GM23338 (cell line): ENCODE measurements at regions not wholly inside any gene's neighbourhood (a gene's known extent, or its start where the extent isn't known, plus 50 kb on each side); places are given as distances from the start of the nearest gene placed in this dataset.

Experiments
- CTCF ChIP-seq, 2 experiments: fragments of 200-600 bp in 1 of 2; sonication (generic) in 1 of 2; conservative IDR thresholded peaks; 2 replicates each; pipeline versions ENCODE4 v1.5.1 to v1.6.1; 2016 to 2017; ENCODE audit warnings: antibody characterized with exemption in 2 of 2, low read depth in 2 of 2, mild to moderate bottlenecking in 2 of 2, moderate library complexity in 1 of 2
- EZH2phosphoT487 ChIP-seq: fragments of 200-600 bp; sonication (generic); IDR thresholded peaks from one replicate; pipeline ENCODE4 v1.8.1; 2018; ENCODE audit warnings: antibody characterized with exemption; ENCODE audit not compliant: unreplicated experiment
- JUNB ChIP-seq: IDR thresholded peaks from one replicate; pipeline ENCODE4 v1.6.1; 2016; ENCODE audit warnings: antibody characterized with exemption; ENCODE audit not compliant: unreplicated experiment
- NANOG ChIP-seq: IDR thresholded peaks from 2 replicates; pipeline ENCODE4 v1.6.1; 2016; ENCODE audit warnings: antibody characterized with exemption, borderline replicate concordance
- POLR2AphosphoS5 ChIP-seq: IDR thresholded peaks from 2 replicates; pipeline ENCODE4 v1.6.1; 2016; ENCODE audit warnings: antibody characterized with exemption, low read depth
- REST ChIP-seq: IDR thresholded peaks from one replicate; pipeline ENCODE4 v1.6.1; 2018; ENCODE audit warnings: antibody characterized with exemption; ENCODE audit not compliant: unreplicated experiment
- STAT1 ChIP-seq: IDR thresholded peaks from one replicate; pipeline ENCODE4 v1.6.1; 2016; ENCODE audit warnings: antibody characterized with exemption; ENCODE audit not compliant: unreplicated experiment
- ZNF331 ChIP-seq: fragments of 250-450 bp; sonication (Bioruptor Pico); IDR thresholded peaks from 2 replicates; pipeline ENCODE4 v1.5.0; 2020; ENCODE audit warnings: low read depth, mild to moderate bottlenecking, moderate library complexity
- ZNF462 ChIP-seq: fragments of 250-450 bp; sonication (Bioruptor Pico); IDR thresholded peaks from 2 replicates; pipeline ENCODE4 v1.5.0; 2020; ENCODE audit warnings: mild to moderate bottlenecking, moderate library complexity

- TF ChIP-seq ZNF462 (CRISPR knock-in tag) = no peak
- TF ChIP-seq CTCF (conservative IDR thresholded peaks at IDR 0.05; ENCODE audit: low read depth in 2 of 2) = no peak
- no peak for TF ChIP-seq ZNF331 (CRISPR knock-in tag)
- TF ChIP-seq STAT1 = no peak
- no peak for TF ChIP-seq JUNB
- no peak for TF ChIP-seq NANOG
- no peak for TF ChIP-seq POLR2AphosphoS5
- no peak for TF ChIP-seq REST
- TF ChIP-seq EZH2phosphoT487 = no peak
Measured at GRCh38 chr22:27213766-27214581, 556.6 kb downstream of the MIAT start (continued).
